Activated CD4-positive, alpha-beta T cell treated with anti-CD3 and anti-CD28 coated beads, Interleukin-2, amount 10 ng/mL, durations not matched to agents 24 days and 14 days (primary cell): ENCODE measurements at regions not wholly inside any gene's neighbourhood (a gene's known extent, or its start where the extent isn't known, plus 50 kb on each side); places are given as distances from the start of the nearest gene placed in this dataset.

Source experiments
- DNase-seq: peaks from one replicate; pipeline ENCODE4 v3.0.0; 2022
- H3K27ac Mint-ChIP-seq: one replicate; pipeline ENCODE4 v1.8.0; 2022; ENCODE audit warnings: mild to moderate bottlenecking, mixed read lengths
- H3K27me3 Mint-ChIP-seq: one replicate; pipeline ENCODE4 v1.8.0; 2022; ENCODE audit warnings: mixed read lengths
- H3K36me3 Mint-ChIP-seq: one replicate; pipeline ENCODE4 v1.8.0; 2022; ENCODE audit warnings: low read depth, mild to moderate bottlenecking, mixed read lengths
- H3K4me1 Mint-ChIP-seq: one replicate; pipeline ENCODE4 v1.8.0; 2021; ENCODE audit warnings: mixed read lengths
- H3K4me3 Mint-ChIP-seq: one replicate; pipeline ENCODE4 v1.8.0; 2022; ENCODE audit warnings: mild to moderate bottlenecking, moderate library complexity, mixed read lengths
- H3K9me3 Mint-ChIP-seq: one replicate; pipeline ENCODE4 v1.8.0; 2021; ENCODE audit warnings: mixed read lengths
- intact Hi-C: fragments of 100-400 bp; cut with micrococcal nuclease; formaldehyde crosslinking; loops from one replicate; pipeline ENCODE4 v1.15.1; 2023

- H3K36me3 Mint-ChIP-seq = no peaks in the 10 kb centered on the region
- H3K27me3 Mint-ChIP-seq = no peaks in the 10 kb centered on the region
- no peak overlapping the region for H3K4me3 Mint-ChIP-seq
- intact Hi-C loops = no loop called here
- no peaks in the 10 kb centered on the region for H3K9me3 Mint-ChIP-seq
- no peak for DNase-seq
- H3K27ac Mint-ChIP-seq = no peak overlapping the region
- no peaks in the 10 kb centered on the region for H3K4me1 Mint-ChIP-seq
Measured at GRCh38 chr2:104561251-104561650, 292.7 kb upstream of the POU3F3 start.

GRCh38 chr2:104562537-104562936, 291.4 kb upstream of the POU3F3 start:
- no peak overlapping the region for H3K4me3 Mint-ChIP-seq
- H3K27me3 Mint-ChIP-seq = no peaks in the 10 kb centered on the region
- DNase-seq = no peak
- H3K27ac Mint-ChIP-seq = no peak overlapping the region
- H3K36me3 Mint-ChIP-seq = no peaks in the 10 kb centered on the region
- no peaks in the 10 kb centered on the region for H3K4me1 Mint-ChIP-seq
- H3K9me3 Mint-ChIP-seq = no peaks in the 10 kb centered on the region
- intact Hi-C loops = no loop called here

GRCh38 chr2:104563398-104563996, 290.4 kb upstream of the POU3F3 start:
- Mint-ChIP-seq H3K36me3 (no peaks in the 10 kb centered on the region), H3K4me1 (no peaks in the 10 kb centered on the region), H3K9me3 (no peaks in the 10 kb centered on the region), H3K27ac (no peak overlapping the region), H3K27me3 (no peaks in the 10 kb centered on the region), H3K4me3 (no peak overlapping the region)
- DNase-seq = no peak
- intact Hi-C loops = no loop called here

GRCh38 chr2:104568247-104568646, 285.7 kb upstream of the POU3F3 start:
- no peaks in the 10 kb centered on the region for H3K27me3 Mint-ChIP-seq
- DNase-seq = no peak
- no peaks in the 10 kb centered on the region for H3K4me1 Mint-ChIP-seq
- no peak overlapping the region for H3K4me3 Mint-ChIP-seq
- no peaks in the 10 kb centered on the region for H3K36me3 Mint-ChIP-seq
- intact Hi-C loops = no loop called here
- H3K9me3 Mint-ChIP-seq = no peaks in the 10 kb centered on the region
- H3K27ac Mint-ChIP-seq = no peak overlapping the region

GRCh38 chr2:104570259-104570658, 283.7 kb upstream of the POU3F3 start:
- H3K4me1 Mint-ChIP-seq = no peaks in the 10 kb centered on the region
- H3K36me3 Mint-ChIP-seq = no peaks in the 10 kb centered on the region
- H3K4me3 Mint-ChIP-seq = no peak overlapping the region
- no peaks in the 10 kb centered on the region for H3K27me3 Mint-ChIP-seq
- DNase-seq = no peak
- intact Hi-C loops = no loop called here
- no peak overlapping the region for H3K27ac Mint-ChIP-seq
- no peaks in the 10 kb centered on the region for H3K9me3 Mint-ChIP-seq

- no peak overlapping the region for H3K27ac Mint-ChIP-seq
- H3K9me3 Mint-ChIP-seq = no peaks in the 10 kb centered on the region
- intact Hi-C loops = no loop called here
- no peaks in the 10 kb centered on the region for H3K36me3 Mint-ChIP-seq
- no peaks in the 10 kb centered on the region for H3K4me1 Mint-ChIP-seq
- no peak overlapping the region for H3K4me3 Mint-ChIP-seq
- no peaks in the 10 kb centered on the region for H3K27me3 Mint-ChIP-seq
- DNase-seq = no peak
Measured at GRCh38 chr2:104572834-104573233, 281.1 kb upstream of the POU3F3 start.

GRCh38 chr2:104574367-104574766, 279.5 kb upstream of the POU3F3 start:
- H3K36me3 Mint-ChIP-seq = no peaks in the 10 kb centered on the region
- intact Hi-C loops = no loop called here
- no peak for DNase-seq
- no peak overlapping the region for H3K27ac Mint-ChIP-seq
- H3K9me3 Mint-ChIP-seq = no peaks in the 10 kb centered on the region
- H3K4me3 Mint-ChIP-seq = no peak overlapping the region
- no peaks in the 10 kb centered on the region for H3K27me3 Mint-ChIP-seq
- H3K4me1 Mint-ChIP-seq = no peaks in the 10 kb centered on the region

- Mint-ChIP-seq H3K9me3 (no peaks in the 10 kb centered on the region), H3K36me3 (no peaks in the 10 kb centered on the region), H3K27me3 (no peaks in the 10 kb centered on the region), H3K27ac (no peak overlapping the region), H3K4me3 (no peak overlapping the region), H3K4me1 (no peaks in the 10 kb centered on the region)
- intact Hi-C loops = no loop called here
- DNase-seq = no peak
Measured at GRCh38 chr2:104577143-104577542, 276.8 kb upstream of the POU3F3 start.

GRCh38 chr2:104582471-104582870, 271.4 kb upstream of the POU3F3 start:
- Mint-ChIP-seq H3K4me1 (no peaks in the 10 kb centered on the region), H3K4me3 (no peak overlapping the region), H3K27ac (no peak overlapping the region), H3K27me3 (no peaks in the 10 kb centered on the region), H3K9me3 (no peaks in the 10 kb centered on the region), H3K36me3 (no peaks in the 10 kb centered on the region)
- intact Hi-C loops = no loop called here
- DNase-seq = no peak

- no peak overlapping the region for H3K4me3 Mint-ChIP-seq
- no peaks in the 10 kb centered on the region for H3K36me3 Mint-ChIP-seq
- no peaks in the 10 kb centered on the region for H3K4me1 Mint-ChIP-seq
- H3K9me3 Mint-ChIP-seq = no peaks in the 10 kb centered on the region
- no peaks in the 10 kb centered on the region for H3K27me3 Mint-ChIP-seq
- H3K27ac Mint-ChIP-seq = no peak overlapping the region
- no peak for DNase-seq
- intact Hi-C loops = no loop called here
Measured at GRCh38 chr2:104583811-104584210, 270.1 kb upstream of the POU3F3 start.

- no peaks in the 10 kb centered on the region for H3K27me3 Mint-ChIP-seq
- intact Hi-C loops = no loop called here
- H3K4me1 Mint-ChIP-seq = no peaks in the 10 kb centered on the region
- H3K36me3 Mint-ChIP-seq = no peaks in the 10 kb centered on the region
- no peak overlapping the region for H3K27ac Mint-ChIP-seq
- DNase-seq = no peak
- H3K9me3 Mint-ChIP-seq = no peaks in the 10 kb centered on the region
- H3K4me3 Mint-ChIP-seq = no peak overlapping the region
Measured at GRCh38 chr2:104584393-104584792, 269.5 kb upstream of the POU3F3 start.

GRCh38 chr2:104595576-104595975, 258.3 kb upstream of the POU3F3 start:
- Mint-ChIP-seq H3K27ac (no peak overlapping the region), H3K4me1 (no peaks in the 10 kb centered on the region), H3K4me3 (no peak overlapping the region), H3K36me3 (no peaks in the 10 kb centered on the region), H3K9me3 (peaks cover 7% of the 10 kb centered on the region), H3K27me3 (no peaks in the 10 kb centered on the region)
- DNase-seq = no peak
- intact Hi-C loops = no loop called here

- no peak overlapping the region for H3K27ac Mint-ChIP-seq
- no peaks in the 10 kb centered on the region for H3K27me3 Mint-ChIP-seq
- H3K36me3 Mint-ChIP-seq = no peaks in the 10 kb centered on the region
- H3K9me3 Mint-ChIP-seq = no peaks in the 10 kb centered on the region
- DNase-seq = no peak
- H3K4me3 Mint-ChIP-seq = no peak overlapping the region
- intact Hi-C loops = no loop called here
- no peaks in the 10 kb centered on the region for H3K4me1 Mint-ChIP-seq
Measured at GRCh38 chr2:104597942-104598341, 256.0 kb upstream of the POU3F3 start.

GRCh38 chr2:104598636-104599035, 255.3 kb upstream of the POU3F3 start:
- H3K4me3 Mint-ChIP-seq = no peak overlapping the region
- intact Hi-C loops = no loop called here
- H3K27ac Mint-ChIP-seq = no peak overlapping the region
- no peaks in the 10 kb centered on the region for H3K27me3 Mint-ChIP-seq
- DNase-seq = no peak
- no peaks in the 10 kb centered on the region for H3K36me3 Mint-ChIP-seq
- H3K9me3 Mint-ChIP-seq = no peaks in the 10 kb centered on the region
- no peaks in the 10 kb centered on the region for H3K4me1 Mint-ChIP-seq

GRCh38 chr2:104599787-104600510, 254.0 kb upstream of the POU3F3 start:
- Mint-ChIP-seq H3K4me1 (no peaks in the 10 kb centered on the region), H3K36me3 (no peaks in the 10 kb centered on the region), H3K4me3 (no peak overlapping the region), H3K27ac (no peak overlapping the region), H3K9me3 (no peaks in the 10 kb centered on the region), H3K27me3 (no peaks in the 10 kb centered on the region)
- DNase-seq = no peak
- intact Hi-C loops = no loop called here
